GM12873 (cell line): ENCODE measurements at regions not wholly inside any gene's neighbourhood (a gene's known extent, or its start where the extent isn't known, plus 50 kb on each side); places are given as distances from the start of the nearest gene placed in this dataset.

Source experiments
- CTCF ChIP-seq: IDR thresholded peaks from 2 replicates; pipeline ENCODE4 v1.5.1; 2012; ENCODE audit warnings: low read depth, mild to moderate bottlenecking, moderate library complexity, low read length, control low read depth; ENCODE audit not compliant: insufficient read depth; ENCODE audit errors: missing control alignments

GRCh38 chr12:47004634-47005033 is 74.8 kb upstream of the PCED1B start:
- no peak for TF ChIP-seq CTCF

- TF ChIP-seq CTCF: no peak
These were observed 72.4 kb upstream of the PCED1B start for GRCh38 chr12:47007048-47007447.

GRCh38 chr12:47012552-47012951 is 66.9 kb upstream of the PCED1B start:
- TF ChIP-seq CTCF: no peak

- TF ChIP-seq CTCF: no peak
These were observed 64.9 kb upstream of the PCED1B start for GRCh38 chr12:47014474-47014873.

- no peak for TF ChIP-seq CTCF
These were observed 64.0 kb upstream of the PCED1B start for GRCh38 chr12:47015381-47015780.

GRCh38 chr12:47017041-47017713 is 62.2 kb upstream of the PCED1B start:
- no peak for TF ChIP-seq CTCF

- no peak for TF ChIP-seq CTCF
These were observed 61.4 kb upstream of the PCED1B start for GRCh38 chr12:47017901-47018475.
